Activated naive CD4-positive, alpha-beta T cell (primary cell): ENCODE measurements at regions not wholly inside any gene's neighbourhood (a gene's known extent, or its start where the extent isn't known, plus 50 kb on each side); places are given as distances from the start of the nearest gene placed in this dataset.

Experiments
- DNase-seq, 4 experiments: peaks; one replicate each; lab custom pipeline; 2025; lab: John Stamatoyannopoulos, UW

- DNase-seq, result no peak
Measured at GRCh38 chr1:199698222-199698621, 329.3 kb upstream of the NR5A2 start.

- no peak for DNase-seq
Measured at GRCh38 chr1:199700551-199700950, 327.0 kb upstream of the NR5A2 start.

- DNase-seq, result no peak
Measured at GRCh38 chr1:199701726-199702125, 325.8 kb upstream of the NR5A2 start.

DNA sequence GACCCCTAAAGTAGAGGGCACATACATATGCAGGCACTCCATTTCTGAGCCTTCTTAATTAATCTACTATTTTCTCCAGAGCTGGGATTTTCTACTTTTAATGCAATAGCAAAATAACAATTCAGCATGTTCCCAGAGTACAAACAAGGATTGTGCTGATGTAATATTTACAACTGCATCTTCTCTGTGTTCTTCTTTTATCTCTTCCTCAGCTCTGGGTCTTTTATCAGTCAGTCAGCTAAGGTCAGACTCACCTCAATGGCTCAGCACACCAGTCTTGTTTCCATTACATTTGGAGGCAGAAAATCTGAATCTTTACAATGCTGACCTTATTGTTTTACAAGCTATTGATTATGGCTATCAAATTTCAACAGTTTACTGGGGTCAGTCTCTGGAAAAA lies 323.3 kb upstream of the NR5A2 start:
- no peak for DNase-seq

GRCh38 chr1:199705825-199706224 lies 321.7 kb upstream of the NR5A2 start:
- no peak for DNase-seq

GRCh38 chr1:199706826-199707606 lies 320.5 kb upstream of the NR5A2 start:
- DNase-seq, result no peak

GRCh38 chr1:199710974-199711373 lies 316.5 kb upstream of the NR5A2 start:
- no peak for DNase-seq

- DNase-seq, result no peak
Measured at GRCh38 chr1:199716729-199717128, 310.8 kb upstream of the NR5A2 start.

GRCh38 chr1:199719156-199719842 lies 308.2 kb upstream of the NR5A2 start:
- no peak for DNase-seq

- DNase-seq, result no peak
Measured at GRCh38 chr1:199720496-199720895, 307.0 kb upstream of the NR5A2 start.

GRCh38 chr1:199721001-199721400 lies 306.5 kb upstream of the NR5A2 start:
- no peak for DNase-seq

GRCh38 chr1:199723250-199723956 lies 304.1 kb upstream of the NR5A2 start:
- no peak for DNase-seq

GRCh38 chr1:199724049-199724448 lies 303.5 kb upstream of the NR5A2 start:
- no peak for DNase-seq

GRCh38 chr1:199725002-199725565 lies 302.4 kb upstream of the NR5A2 start:
- no peak for DNase-seq

GRCh38 chr1:199727682-199728081 lies 299.8 kb upstream of the NR5A2 start:
- no peak for DNase-seq

DNA sequence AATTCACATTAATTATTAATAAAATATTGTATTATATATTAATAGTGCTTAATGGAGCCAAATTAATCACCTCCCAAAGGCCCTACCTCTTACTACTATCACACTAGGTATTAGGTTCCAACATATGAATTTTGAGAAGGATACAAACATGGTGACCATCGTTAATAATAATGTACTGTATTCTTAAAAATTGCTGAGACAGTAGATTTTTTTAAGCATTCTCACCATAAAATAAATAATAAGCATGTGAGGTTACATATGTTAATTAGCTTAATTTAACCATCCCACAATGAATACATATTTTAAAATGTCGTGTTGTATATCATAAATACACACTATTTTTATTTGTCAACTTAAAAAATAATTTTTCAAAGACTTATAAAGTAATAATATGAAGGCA lies 299.2 kb upstream of the NR5A2 start:
- no peak for DNase-seq

DNA sequence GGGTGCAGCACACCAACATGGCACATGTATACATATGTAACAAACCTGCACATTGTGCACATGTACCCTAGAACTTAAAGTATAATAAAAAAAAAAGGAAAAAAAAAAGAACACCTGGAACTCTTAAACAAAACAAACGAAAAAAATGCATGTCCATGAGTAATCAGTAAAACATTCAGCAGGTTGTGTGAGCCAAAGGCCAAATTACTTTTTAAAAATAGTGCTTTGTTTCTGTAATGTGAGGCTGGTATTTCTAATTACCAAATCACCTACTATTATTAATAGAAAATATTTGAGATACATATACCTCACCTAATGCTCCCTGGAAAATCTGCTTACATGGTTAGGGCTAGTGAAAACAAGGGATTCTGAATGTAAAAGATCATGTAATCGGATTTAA lies 294.4 kb upstream of the NR5A2 start:
- no peak for DNase-seq

DNA sequence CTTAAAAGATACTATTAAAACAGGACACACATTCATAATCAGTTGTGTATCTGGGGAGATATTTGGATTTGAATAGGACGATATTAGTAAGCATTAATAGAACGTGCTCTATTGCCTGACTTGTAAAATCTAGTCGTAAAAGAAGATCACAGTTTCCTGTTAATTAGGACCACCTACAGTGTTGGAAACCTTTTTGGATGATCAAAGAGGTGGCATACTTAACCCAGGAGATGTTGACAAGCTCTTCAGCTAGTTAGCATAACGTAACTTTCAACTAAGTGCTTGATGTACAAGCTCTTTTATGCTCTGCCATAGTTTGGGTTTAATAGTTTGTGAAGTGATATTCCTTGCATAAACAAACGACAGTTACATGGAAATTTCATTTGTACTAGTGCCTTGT lies 293.3 kb upstream of the NR5A2 start:
- DNase-seq, result no peak

GRCh38 chr1:199735660-199736059 lies 291.9 kb upstream of the NR5A2 start:
- no peak for DNase-seq

- no peak for DNase-seq
Measured at GRCh38 chr1:199736646-199737045, 290.9 kb upstream of the NR5A2 start.

DNA sequence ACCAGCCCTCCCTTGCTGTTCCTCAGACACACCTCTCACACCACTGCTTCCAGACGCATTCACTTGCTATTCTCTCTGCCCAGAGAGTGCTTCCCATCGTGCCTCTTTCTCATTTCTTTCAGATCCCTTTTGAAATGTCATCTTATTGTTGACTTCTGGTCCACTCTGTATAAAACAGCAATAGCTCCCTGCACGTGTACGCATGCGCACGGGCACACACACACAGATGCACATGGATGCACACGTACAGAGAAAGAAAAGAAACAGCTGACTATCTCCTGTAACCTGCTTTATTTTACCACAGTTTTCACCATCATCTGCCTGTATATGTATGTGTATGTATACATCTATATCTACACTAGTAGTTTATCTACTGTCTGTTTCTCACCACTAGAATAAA lies 285.9 kb upstream of the NR5A2 start:
- DNase-seq, result no peak

DNA sequence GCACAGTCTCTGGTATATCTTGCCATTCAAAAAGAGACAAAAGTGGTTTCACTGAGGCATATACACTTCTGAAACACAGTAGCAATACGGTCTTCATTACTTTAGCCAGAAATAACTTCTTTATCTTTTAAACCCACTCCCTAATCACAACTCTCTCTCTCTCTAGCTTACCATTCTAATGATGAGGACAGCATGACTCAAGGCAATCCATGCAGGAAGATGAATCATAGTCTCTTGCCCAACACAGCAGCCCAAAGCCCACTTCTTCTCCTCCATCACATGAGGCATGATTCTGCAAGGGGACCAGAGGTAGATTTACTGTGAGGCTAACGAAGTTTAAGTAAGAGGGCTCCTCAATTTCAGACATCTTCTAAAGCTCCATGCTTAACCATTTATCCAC lies 285.0 kb upstream of the NR5A2 start:
- no peak for DNase-seq

- no peak for DNase-seq
Measured at GRCh38 chr1:199743227-199743626, 284.3 kb upstream of the NR5A2 start.
